WTC11 (cell line): ENCODE measurements at regions not wholly inside any gene's neighbourhood (a gene's known extent, or its start where the extent isn't known, plus 50 kb on each side); places are given as distances from the start of the nearest gene placed in this dataset.

Source experiments
- ATAC-seq: fragments of 200-7000 bp; cut with Tn5 transposase; 2 replicates; pipeline ENCODE4 v1.10.0; 2021; ENCODE audit warnings: mild to moderate bottlenecking, moderate library complexity
- CTCF ChIA-PET: fragments of 300-600 bp; sonication (Branson Sonifier 250); formaldehyde crosslinking; loops from one replicate; lab custom pipeline; 2021; ENCODE audit warnings: antibody characterized with exemption; lab: Charles Lee
- POLR2A ChIA-PET: fragments of 350-600 bp; sonication (Branson Sonifier 250); formaldehyde crosslinking; loops from one replicate; lab custom pipeline; 2021; ENCODE audit warnings: antibody characterized with exemption; lab: Charles Lee
- DNase-seq: peaks from one replicate; pipeline ENCODE4 v3.0.0; 2021; ENCODE audit warnings: low spot score
- H3K27ac Mint-ChIP-seq: 2 replicates; pipeline ENCODE4 v1.8.0; 2021; ENCODE audit warnings: mixed read lengths
- H3K27me3 Mint-ChIP-seq: 2 replicates; pipeline ENCODE4 v1.8.0; 2021; ENCODE audit warnings: low read depth, mild to moderate bottlenecking, moderate library complexity, mixed read lengths
- H3K36me3 Mint-ChIP-seq: 2 replicates; pipeline ENCODE4 v1.8.0; 2021; ENCODE audit warnings: mixed read lengths
- H3K4me1 Mint-ChIP-seq: 2 replicates; pipeline ENCODE4 v1.8.0; 2022; ENCODE audit warnings: mixed read lengths
- H3K4me3 Mint-ChIP-seq: 2 replicates; pipeline ENCODE4 v1.8.0; 2021; ENCODE audit warnings: mild to moderate bottlenecking, moderate library complexity, mixed read lengths
- H3K9me3 Mint-ChIP-seq: 2 replicates; pipeline ENCODE4 v1.8.0; 2021; ENCODE audit warnings: mixed read lengths
- CBFB ChIP-seq: sonication (generic); formaldehyde crosslinking; IDR thresholded peaks from 2 replicates; pipeline ENCODE4 v1.8.1; 2022; ENCODE audit warnings: mild to moderate bottlenecking, low read depth, missing genetic modification reagents
- CREB1 ChIP-seq: sonication (generic); formaldehyde crosslinking; IDR thresholded peaks from 2 replicates; pipeline ENCODE4 v1.8.0; 2023; ENCODE audit warnings: mild to moderate bottlenecking, missing genetic modification reagents
- FOXP1 ChIP-seq: sonication (generic); formaldehyde crosslinking; IDR thresholded peaks from 2 replicates; pipeline ENCODE4 v1.8.0; 2022; ENCODE audit warnings: missing genetic modification reagents, mild to moderate bottlenecking, moderate library complexity, borderline replicate concordance
- GTF2I ChIP-seq: fragments of 250-450 bp; sonication (Bioruptor Pico); conservative IDR thresholded peaks from 2 replicates; pipeline ENCODE4 v1.4.0; 2021; ENCODE audit warnings: mild to moderate bottlenecking
- NFE2L1 ChIP-seq: sonication (generic); formaldehyde crosslinking; IDR thresholded peaks from 2 replicates; pipeline ENCODE4 v1.8.1; 2023; ENCODE audit warnings: missing genetic modification reagents
- NR2C2 ChIP-seq: sonication (generic); formaldehyde crosslinking; IDR thresholded peaks from 2 replicates; pipeline ENCODE4 v1.8.0; 2022; ENCODE audit warnings: mild to moderate bottlenecking, missing genetic modification reagents
- TEAD1 ChIP-seq: sonication (generic); formaldehyde crosslinking; IDR thresholded peaks from 2 replicates; pipeline ENCODE4 v1.8.0; 2022; ENCODE audit warnings: mild to moderate bottlenecking, missing genetic modification reagents
- TEAD4 ChIP-seq: sonication (generic); formaldehyde crosslinking; IDR thresholded peaks from 2 replicates; pipeline ENCODE4 v1.8.0; 2022; ENCODE audit warnings: mild to moderate bottlenecking, missing genetic modification reagents
- ZNF121 ChIP-seq: sonication (generic); formaldehyde crosslinking; IDR thresholded peaks from 2 replicates; pipeline ENCODE4 v1.8.0; 2023; ENCODE audit warnings: missing genetic modification reagents
- ZNF416 ChIP-seq: fragments of 250-450 bp; sonication (Bioruptor Pico); IDR thresholded peaks from 2 replicates; pipeline ENCODE4 v1.9.0; 2021; ENCODE audit warnings: mild to moderate bottlenecking, inconsistent platforms
- ZNF671 ChIP-seq: fragments of 250-450 bp; sonication (Bioruptor Pico); IDR thresholded peaks from 2 replicates; pipeline ENCODE4 v1.8.0; 2021; ENCODE audit warnings: mild to moderate bottlenecking
- TF ChIP-seq, protein P1 (sequence below): sonication (generic); formaldehyde crosslinking; IDR thresholded peaks from 2 replicates; pipeline ENCODE4 v1.8.0; 2022; ENCODE audit warnings: missing genetic modification reagents
- TF ChIP-seq, protein P2 (sequence below): sonication (generic); formaldehyde crosslinking; IDR thresholded peaks from 2 replicates; pipeline ENCODE4 v1.8.1; 2022; ENCODE audit warnings: low read depth, missing genetic modification reagents, borderline replicate concordance
- TF ChIP-seq, protein P3 (sequence below): fragments of 250-450 bp; sonication (Bioruptor Pico); IDR thresholded peaks from 2 replicates; pipeline ENCODE4 v2.1.2; 2022; ENCODE audit warnings: mild to moderate bottlenecking, moderate library complexity
- TF ChIP-seq, protein P4 (sequence below): sonication (generic); formaldehyde crosslinking; IDR thresholded peaks from 2 replicates; pipeline ENCODE4 v1.8.1; 2023; ENCODE audit warnings: mild to moderate bottlenecking, missing genetic modification reagents, borderline replicate concordance
- TF ChIP-seq, protein P5 (sequence below): fragments of 250-450 bp; sonication (Bioruptor Pico); conservative IDR thresholded peaks from 2 replicates; pipeline ENCODE4 v1.9.0; 2021; ENCODE audit warnings: mild to moderate bottlenecking
- TF ChIP-seq, protein P6 (sequence below): sonication (generic); formaldehyde crosslinking; IDR thresholded peaks from 2 replicates; pipeline ENCODE4 v1.8.0; 2023; ENCODE audit warnings: mild to moderate bottlenecking, missing genetic modification reagents
- TF ChIP-seq, protein P7 (sequence below): sonication (generic); formaldehyde crosslinking; conservative IDR thresholded peaks from 2 replicates; pipeline ENCODE4 v1.8.1; 2022; ENCODE audit warnings: mild to moderate bottlenecking, missing genetic modification reagents
- TF ChIP-seq, protein P8 (sequence below): fragments of 250-450 bp; sonication (Bioruptor Pico); IDR thresholded peaks from 2 replicates; pipeline ENCODE4 v1.9.0; 2021; ENCODE audit warnings: mild to moderate bottlenecking

DNA sequence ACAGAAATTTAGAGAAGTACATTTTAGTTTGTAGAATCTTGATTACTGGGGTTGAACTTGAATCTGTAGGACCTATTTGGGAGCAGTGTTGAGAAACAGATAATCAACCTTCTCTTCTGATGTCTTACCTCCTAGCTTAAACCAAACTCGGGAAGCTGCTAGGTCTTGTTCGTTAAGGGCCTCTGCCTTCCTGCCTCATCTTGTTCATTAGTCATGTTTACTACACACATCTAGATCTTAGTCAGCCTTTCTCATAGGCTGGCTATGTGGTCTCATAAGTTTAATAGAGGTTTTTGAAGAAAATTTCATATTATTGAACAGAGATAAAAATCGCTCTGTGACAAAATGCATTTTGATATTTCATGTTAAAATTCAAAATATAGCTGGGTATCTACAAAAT lies 331.0 kb upstream of the EDIL3 start:
- no peak for ATAC-seq
- Mint-ChIP-seq H3K4me3 (no peak overlapping the region), H3K27ac (no peak overlapping the region), H3K9me3 (peaks cover 24% of the 10 kb centered on the region), H3K27me3 (no peaks in the 10 kb centered on the region), H3K4me1 (0 out of 2 replicates have a peak, but pooled peaks cover 2% of the 10 kb centered on the region), H3K36me3 (peaks cover 20% of the 10 kb centered on the region)
- CTCF ChIA-PET: no interaction called here
- POLR2A ChIA-PET: no interaction called here
- DNase-seq: no peak
- TF ChIP-seq CREB1 (CRISPR knock-in tag): no peak
- TF ChIP-seq NR2C2: no peak
- no peak for TF ChIP-seq ZNF671 (CRISPR knock-in tag)
- no peak for TF ChIP-seq TEAD4 (CRISPR knock-in tag)
- TF ChIP-seq NFE2L1 (CRISPR knock-in tag): no peak
- TF ChIP-seq, protein P1, sequence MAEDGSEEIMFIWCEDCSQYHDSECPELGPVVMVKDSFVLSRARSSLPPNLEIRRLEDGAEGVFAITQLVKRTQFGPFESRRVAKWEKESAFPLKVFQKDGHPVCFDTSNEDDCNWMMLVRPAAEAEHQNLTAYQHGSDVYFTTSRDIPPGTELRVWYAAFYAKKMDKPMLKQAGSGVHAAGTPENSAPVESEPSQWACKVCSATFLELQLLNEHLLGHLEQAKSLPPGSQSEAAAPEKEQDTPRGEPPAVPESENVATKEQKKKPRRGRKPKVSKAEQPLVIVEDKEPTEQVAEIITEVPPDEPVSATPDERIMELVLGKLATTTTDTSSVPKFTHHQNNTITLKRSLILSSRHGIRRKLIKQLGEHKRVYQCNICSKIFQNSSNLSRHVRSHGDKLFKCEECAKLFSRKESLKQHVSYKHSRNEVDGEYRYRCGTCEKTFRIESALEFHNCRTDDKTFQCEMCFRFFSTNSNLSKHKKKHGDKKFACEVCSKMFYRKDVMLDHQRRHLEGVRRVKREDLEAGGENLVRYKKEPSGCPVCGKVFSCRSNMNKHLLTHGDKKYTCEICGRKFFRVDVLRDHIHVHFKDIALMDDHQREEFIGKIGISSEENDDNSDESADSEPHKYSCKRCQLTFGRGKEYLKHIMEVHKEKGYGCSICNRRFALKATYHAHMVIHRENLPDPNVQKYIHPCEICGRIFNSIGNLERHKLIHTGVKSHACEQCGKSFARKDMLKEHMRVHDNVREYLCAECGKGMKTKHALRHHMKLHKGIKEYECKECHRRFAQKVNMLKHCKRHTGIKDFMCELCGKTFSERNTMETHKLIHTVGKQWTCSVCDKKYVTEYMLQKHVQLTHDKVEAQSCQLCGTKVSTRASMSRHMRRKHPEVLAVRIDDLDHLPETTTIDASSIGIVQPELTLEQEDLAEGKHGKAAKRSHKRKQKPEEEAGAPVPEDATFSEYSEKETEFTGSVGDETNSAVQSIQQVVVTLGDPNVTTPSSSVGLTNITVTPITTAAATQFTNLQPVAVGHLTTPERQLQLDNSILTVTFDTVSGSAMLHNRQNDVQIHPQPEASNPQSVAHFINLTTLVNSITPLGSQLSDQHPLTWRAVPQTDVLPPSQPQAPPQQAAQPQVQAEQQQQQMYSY (CRISPR knock-in tag): no peak
- TF ChIP-seq, protein P2, sequence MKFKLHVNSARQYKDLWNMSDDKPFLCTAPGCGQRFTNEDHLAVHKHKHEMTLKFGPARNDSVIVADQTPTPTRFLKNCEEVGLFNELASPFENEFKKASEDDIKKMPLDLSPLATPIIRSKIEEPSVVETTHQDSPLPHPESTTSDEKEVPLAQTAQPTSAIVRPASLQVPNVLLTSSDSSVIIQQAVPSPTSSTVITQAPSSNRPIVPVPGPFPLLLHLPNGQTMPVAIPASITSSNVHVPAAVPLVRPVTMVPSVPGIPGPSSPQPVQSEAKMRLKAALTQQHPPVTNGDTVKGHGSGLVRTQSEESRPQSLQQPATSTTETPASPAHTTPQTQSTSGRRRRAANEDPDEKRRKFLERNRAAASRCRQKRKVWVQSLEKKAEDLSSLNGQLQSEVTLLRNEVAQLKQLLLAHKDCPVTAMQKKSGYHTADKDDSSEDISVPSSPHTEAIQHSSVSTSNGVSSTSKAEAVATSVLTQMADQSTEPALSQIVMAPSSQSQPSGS: no peak
- TF ChIP-seq, protein P3, sequence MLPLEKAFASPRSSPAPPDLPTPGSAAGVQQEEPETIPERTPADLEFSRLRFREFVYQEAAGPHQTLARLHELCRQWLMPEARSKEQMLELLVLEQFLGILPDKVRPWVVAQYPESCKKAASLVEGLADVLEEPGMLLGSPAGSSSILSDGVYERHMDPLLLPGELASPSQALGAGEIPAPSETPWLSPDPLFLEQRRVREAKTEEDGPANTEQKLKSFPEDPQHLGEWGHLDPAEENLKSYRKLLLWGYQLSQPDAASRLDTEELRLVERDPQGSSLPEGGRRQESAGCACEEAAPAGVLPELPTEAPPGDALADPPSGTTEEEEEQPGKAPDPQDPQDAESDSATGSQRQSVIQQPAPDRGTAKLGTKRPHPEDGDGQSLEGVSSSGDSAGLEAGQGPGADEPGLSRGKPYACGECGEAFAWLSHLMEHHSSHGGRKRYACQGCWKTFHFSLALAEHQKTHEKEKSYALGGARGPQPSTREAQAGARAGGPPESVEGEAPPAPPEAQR (CRISPR knock-in tag): no peak
- TF ChIP-seq, protein P4, sequence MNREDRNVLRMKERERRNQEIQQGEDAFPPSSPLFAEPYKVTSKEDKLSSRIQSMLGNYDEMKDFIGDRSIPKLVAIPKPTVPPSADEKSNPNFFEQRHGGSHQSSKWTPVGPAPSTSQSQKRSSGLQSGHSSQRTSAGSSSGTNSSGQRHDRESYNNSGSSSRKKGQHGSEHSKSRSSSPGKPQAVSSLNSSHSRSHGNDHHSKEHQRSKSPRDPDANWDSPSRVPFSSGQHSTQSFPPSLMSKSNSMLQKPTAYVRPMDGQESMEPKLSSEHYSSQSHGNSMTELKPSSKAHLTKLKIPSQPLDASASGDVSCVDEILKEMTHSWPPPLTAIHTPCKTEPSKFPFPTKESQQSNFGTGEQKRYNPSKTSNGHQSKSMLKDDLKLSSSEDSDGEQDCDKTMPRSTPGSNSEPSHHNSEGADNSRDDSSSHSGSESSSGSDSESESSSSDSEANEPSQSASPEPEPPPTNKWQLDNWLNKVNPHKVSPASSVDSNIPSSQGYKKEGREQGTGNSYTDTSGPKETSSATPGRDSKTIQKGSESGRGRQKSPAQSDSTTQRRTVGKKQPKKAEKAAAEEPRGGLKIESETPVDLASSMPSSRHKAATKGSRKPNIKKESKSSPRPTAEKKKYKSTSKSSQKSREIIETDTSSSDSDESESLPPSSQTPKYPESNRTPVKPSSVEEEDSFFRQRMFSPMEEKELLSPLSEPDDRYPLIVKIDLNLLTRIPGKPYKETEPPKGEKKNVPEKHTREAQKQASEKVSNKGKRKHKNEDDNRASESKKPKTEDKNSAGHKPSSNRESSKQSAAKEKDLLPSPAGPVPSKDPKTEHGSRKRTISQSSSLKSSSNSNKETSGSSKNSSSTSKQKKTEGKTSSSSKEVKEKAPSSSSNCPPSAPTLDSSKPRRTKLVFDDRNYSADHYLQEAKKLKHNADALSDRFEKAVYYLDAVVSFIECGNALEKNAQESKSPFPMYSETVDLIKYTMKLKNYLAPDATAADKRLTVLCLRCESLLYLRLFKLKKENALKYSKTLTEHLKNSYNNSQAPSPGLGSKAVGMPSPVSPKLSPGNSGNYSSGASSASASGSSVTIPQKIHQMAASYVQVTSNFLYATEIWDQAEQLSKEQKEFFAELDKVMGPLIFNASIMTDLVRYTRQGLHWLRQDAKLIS: no peak
- TF ChIP-seq, protein P5, sequence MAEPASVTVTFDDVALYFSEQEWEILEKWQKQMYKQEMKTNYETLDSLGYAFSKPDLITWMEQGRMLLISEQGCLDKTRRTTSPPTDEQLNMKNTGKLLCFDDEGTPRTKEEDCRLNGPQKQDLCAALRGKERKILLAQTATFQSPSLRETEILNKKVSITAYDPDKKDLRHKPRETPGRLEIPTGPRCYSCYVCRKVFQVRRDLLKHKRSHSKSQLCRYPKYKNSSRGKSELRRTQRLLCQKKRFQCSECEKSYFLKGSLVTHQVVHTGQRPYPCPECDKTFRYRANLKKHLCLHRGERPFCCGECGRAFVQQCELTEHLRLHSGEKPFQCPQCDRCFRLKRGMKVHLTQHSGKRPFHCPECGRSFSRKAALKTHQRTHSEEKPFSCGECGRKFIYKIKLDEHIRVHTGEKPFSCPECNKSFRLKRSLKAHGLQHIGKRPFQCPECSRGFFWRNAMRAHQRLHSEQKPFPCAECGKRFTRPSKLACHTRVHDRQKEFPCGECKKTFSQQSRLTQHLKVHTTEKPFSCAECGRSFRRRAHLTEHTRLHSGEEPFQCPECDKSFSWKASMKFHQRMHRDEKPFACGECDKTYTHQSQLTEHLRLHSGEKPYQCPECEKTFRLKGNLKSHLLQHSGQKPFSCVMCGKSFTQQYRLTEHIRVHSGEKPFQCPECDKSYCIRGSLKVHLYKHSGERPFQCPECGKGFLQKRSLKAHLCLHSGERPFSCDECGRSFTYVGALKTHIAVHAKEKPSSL: no peak
- TF ChIP-seq, protein P6, sequence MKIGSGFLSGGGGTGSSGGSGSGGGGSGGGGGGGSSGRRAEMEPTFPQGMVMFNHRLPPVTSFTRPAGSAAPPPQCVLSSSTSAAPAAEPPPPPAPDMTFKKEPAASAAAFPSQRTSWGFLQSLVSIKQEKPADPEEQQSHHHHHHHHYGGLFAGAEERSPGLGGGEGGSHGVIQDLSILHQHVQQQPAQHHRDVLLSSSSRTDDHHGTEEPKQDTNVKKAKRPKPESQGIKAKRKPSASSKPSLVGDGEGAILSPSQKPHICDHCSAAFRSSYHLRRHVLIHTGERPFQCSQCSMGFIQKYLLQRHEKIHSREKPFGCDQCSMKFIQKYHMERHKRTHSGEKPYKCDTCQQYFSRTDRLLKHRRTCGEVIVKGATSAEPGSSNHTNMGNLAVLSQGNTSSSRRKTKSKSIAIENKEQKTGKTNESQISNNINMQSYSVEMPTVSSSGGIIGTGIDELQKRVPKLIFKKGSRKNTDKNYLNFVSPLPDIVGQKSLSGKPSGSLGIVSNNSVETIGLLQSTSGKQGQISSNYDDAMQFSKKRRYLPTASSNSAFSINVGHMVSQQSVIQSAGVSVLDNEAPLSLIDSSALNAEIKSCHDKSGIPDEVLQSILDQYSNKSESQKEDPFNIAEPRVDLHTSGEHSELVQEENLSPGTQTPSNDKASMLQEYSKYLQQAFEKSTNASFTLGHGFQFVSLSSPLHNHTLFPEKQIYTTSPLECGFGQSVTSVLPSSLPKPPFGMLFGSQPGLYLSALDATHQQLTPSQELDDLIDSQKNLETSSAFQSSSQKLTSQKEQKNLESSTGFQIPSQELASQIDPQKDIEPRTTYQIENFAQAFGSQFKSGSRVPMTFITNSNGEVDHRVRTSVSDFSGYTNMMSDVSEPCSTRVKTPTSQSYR (CRISPR knock-in tag): no peak
- TF ChIP-seq TEAD1: no peak
- TF ChIP-seq CBFB (CRISPR knock-in tag): no peak
- no peak for TF ChIP-seq GTF2I (CRISPR knock-in tag)
- TF ChIP-seq ZNF416 (CRISPR knock-in tag): no peak
- no peak for TF ChIP-seq FOXP1 (CRISPR knock-in tag)
- TF ChIP-seq, protein P7, sequence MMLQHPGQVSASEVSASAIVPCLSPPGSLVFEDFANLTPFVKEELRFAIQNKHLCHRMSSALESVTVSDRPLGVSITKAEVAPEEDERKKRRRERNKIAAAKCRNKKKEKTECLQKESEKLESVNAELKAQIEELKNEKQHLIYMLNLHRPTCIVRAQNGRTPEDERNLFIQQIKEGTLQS (CRISPR knock-in tag): no peak
- TF ChIP-seq, protein P8, sequence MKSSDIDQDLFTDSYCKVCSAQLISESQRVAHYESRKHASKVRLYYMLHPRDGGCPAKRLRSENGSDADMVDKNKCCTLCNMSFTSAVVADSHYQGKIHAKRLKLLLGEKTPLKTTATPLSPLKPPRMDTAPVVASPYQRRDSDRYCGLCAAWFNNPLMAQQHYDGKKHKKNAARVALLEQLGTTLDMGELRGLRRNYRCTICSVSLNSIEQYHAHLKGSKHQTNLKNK: no peak
- TF ChIP-seq ZNF121 (CRISPR knock-in tag): no peak
